CD4-positive, alpha-beta T cell (primary cell): ENCODE measurements at regions not wholly inside any gene's neighbourhood (a gene's known extent, or its start where the extent isn't known, plus 50 kb on each side); places are given as distances from the start of the nearest gene placed in this dataset.

Experiments used
- ATAC-seq: fragments of 200-7000 bp; cut with Tn5 transposase; one replicate; pipeline ENCODE4 v1.10.0; 2022; ENCODE audit warnings: mild to moderate bottlenecking; ENCODE audit not compliant: poor library complexity
- CTCF ChIA-PET: fragments of 350-600 bp; sonication (Branson Sonifier 250); formaldehyde crosslinking; loops from one replicate; lab custom pipeline; 2021; ENCODE audit warnings: antibody characterized with exemption, inconsistent platforms; lab: Charles Lee
- POLR2A ChIA-PET: fragments of 350-600 bp; sonication (Branson Sonifier 250); formaldehyde crosslinking; loops from one replicate; lab custom pipeline; 2021; ENCODE audit warnings: antibody characterized with exemption, inconsistent platforms; lab: Charles Lee
- DNase-seq, 14 experiments: peaks; one replicate each; pipeline ENCODE4 v3.0.0-alpha.2; 2013 to 2020; ENCODE audit warnings: mixed read lengths in 2 of 14
- H3K27ac ChIP-seq, 2 donors: one replicate each; pipeline versions ENCODE4 v1.5.1 to v1.7.0; 2013; ENCODE audit warnings: low read length in 2 of 2, low read depth in 1 of 2, mild to moderate bottlenecking in 1 of 2
- H3K27me3 ChIP-seq, 2 experiments: 1 replicate in 1 of 2; 2 replicates in 1 of 2; pipeline versions ENCODE4 v1.6.1 to v1.7.0; 2013; ENCODE audit warnings: low read length in 2 of 2, control low read depth in 1 of 2, mild to moderate bottlenecking in 1 of 2, moderate library complexity in 1 of 2; ENCODE audit not compliant: insufficient read depth in 2 of 2, control insufficient read depth in 1 of 2
- H3K36me3 ChIP-seq: one replicate; pipeline ENCODE4 v1.6.1; 2013; ENCODE audit warnings: low read length, control low read depth; ENCODE audit not compliant: insufficient read depth
- H3K4me1 ChIP-seq: one replicate; pipeline ENCODE4 v1.6.1; 2013; ENCODE audit warnings: low read length, control low read depth; ENCODE audit not compliant: insufficient read depth
- H3K4me3 ChIP-seq: one replicate; pipeline ENCODE4 v1.5.1; 2013; ENCODE audit warnings: mild to moderate bottlenecking, low read length, moderate library complexity
- H3K9me3 ChIP-seq, 2 experiments: 1 replicate in 1 of 2; 2 replicates in 1 of 2; pipeline versions ENCODE4 v1.6.1 to v1.7.0; 2013; ENCODE audit warnings: low read length in 2 of 2, mild to moderate bottlenecking in 2 of 2, control low read depth in 1 of 2, moderate library complexity in 1 of 2; ENCODE audit not compliant: control insufficient read depth in 1 of 2, insufficient read depth in 1 of 2
- H3K27ac Mint-ChIP-seq: one replicate; pipeline ENCODE4 v1.8.0; 2020; ENCODE audit warnings: mixed read lengths
- H3K27me3 Mint-ChIP-seq: one replicate; pipeline ENCODE4 v1.8.0; 2021; ENCODE audit warnings: mixed read lengths
- H3K36me3 Mint-ChIP-seq: one replicate; pipeline ENCODE4 v1.8.0; 2021; ENCODE audit warnings: low read depth, mixed read lengths
- H3K4me1 Mint-ChIP-seq: one replicate; pipeline ENCODE4 v1.8.0; 2021; ENCODE audit warnings: low read depth, mixed read lengths
- H3K4me3 Mint-ChIP-seq: one replicate; pipeline ENCODE4 v1.8.0; 2020; ENCODE audit warnings: mild to moderate bottlenecking, mixed read lengths
- H3K9me3 Mint-ChIP-seq: one replicate; pipeline ENCODE4 v1.8.0; 2020; ENCODE audit warnings: mixed read lengths
- intact Hi-C, 2 experiments: fragments of 100-400 bp; cut with DNase I in 1 of 2; cut with micrococcal nuclease in 1 of 2; formaldehyde crosslinking; loops; one replicate each; pipeline versions ENCODE4 v1.15.1 to v1.9.0; 2023 to 2025; cut with DNase I, micrococcal nuclease
- TF ChIP-seq, protein P1 (sequence below): fragments of 200-600 bp; IDR thresholded peaks from one replicate; pipeline ENCODE4 v1.8.0; 2022; ENCODE audit warnings: antibody characterized with exemption, mild to moderate bottlenecking

DNA sequence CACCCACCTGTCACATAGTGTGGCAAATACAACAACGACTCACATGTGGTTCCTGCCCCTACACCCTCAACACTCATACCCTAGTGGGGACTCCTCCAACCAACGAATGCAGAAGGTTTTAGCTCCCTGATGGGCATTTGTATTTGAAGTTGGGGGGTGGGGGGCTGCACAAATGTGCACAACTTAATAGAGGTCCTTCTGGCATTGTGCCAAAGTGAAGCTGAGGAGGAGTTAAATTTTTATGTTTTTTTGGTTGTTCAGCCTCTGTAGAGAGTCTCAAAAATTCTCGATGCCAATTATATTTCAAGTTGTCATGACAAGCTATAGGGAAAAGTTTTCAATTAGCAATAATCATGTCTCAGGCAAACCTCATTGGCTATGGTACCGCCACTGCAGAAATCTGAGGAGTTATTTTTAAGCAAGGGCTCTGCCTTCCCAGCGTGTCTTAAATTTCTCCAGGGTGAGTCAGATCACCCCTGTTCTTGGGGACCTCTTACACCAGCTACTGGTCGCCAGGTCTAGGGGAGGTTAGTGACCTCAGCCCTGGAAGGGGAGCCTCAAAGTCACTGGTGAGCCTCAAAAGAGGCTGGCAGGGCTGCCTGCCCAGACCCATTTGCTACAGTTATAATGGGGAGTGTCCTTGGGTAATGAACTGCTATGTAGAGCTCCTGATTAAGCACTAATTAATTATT is 102.7 kb upstream of the TAF1B start:
- H3K27ac ChIP-seq: no peak overlapping the region
- ChIA-PET POLR2A (interaction anchor here (0.7 to 0.9 kb wide), 3 partner anchors 11 to 185 kb away, joined by 3 read pairs; partner anchors contain the start of gene ADAM17), CTCF (no interaction called here)
- no peaks in the 10 kb centered on the region for H3K36me3 Mint-ChIP-seq
- H3K27me3 ChIP-seq: no peaks in the 10 kb centered on the region
- H3K4me3 ChIP-seq: no peak overlapping the region
- no peaks in the 10 kb centered on the region for H3K9me3 ChIP-seq
- H3K9me3 Mint-ChIP-seq: peaks cover 3% of the 10 kb centered on the region
- no peak for ATAC-seq
- intact Hi-C loops: no loop called here
- H3K36me3 ChIP-seq: no peaks in the 10 kb centered on the region
- H3K27ac Mint-ChIP-seq: peak overlapping the region; percentile 48
- peak overlapping the region; percentile 18 for H3K4me3 Mint-ChIP-seq
- H3K4me1 Mint-ChIP-seq: peaks cover 41% of the 10 kb centered on the region
- TF ChIP-seq, protein P1, sequence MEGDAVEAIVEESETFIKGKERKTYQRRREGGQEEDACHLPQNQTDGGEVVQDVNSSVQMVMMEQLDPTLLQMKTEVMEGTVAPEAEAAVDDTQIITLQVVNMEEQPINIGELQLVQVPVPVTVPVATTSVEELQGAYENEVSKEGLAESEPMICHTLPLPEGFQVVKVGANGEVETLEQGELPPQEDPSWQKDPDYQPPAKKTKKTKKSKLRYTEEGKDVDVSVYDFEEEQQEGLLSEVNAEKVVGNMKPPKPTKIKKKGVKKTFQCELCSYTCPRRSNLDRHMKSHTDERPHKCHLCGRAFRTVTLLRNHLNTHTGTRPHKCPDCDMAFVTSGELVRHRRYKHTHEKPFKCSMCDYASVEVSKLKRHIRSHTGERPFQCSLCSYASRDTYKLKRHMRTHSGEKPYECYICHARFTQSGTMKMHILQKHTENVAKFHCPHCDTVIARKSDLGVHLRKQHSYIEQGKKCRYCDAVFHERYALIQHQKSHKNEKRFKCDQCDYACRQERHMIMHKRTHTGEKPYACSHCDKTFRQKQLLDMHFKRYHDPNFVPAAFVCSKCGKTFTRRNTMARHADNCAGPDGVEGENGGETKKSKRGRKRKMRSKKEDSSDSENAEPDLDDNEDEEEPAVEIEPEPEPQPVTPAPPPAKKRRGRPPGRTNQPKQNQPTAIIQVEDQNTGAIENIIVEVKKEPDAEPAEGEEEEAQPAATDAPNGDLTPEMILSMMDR: no peak
- DNase-seq: no peak
- H3K27me3 Mint-ChIP-seq: no peaks in the 10 kb centered on the region
- peaks cover 39% of the 10 kb centered on the region for H3K4me1 ChIP-seq

DNA sequence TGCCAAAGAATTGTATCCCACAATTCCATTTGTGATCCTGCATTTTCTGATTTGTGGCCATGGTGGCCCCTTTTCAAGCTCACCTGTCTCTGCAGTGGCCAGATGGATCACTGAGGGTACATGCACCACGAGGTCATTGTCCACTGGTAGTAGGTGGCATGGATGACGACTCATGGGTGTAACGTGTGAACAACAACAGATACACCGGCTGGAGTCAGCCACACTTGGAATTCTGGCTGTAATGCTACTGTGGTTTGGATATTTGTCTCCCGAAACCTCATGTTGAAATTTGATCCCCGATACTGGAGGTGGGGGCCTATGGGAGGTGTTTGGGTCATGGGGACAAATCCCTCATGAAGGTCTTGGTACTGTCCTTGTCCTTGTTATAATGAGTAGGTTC is 102.2 kb upstream of the TAF1B start:
- no peak for ATAC-seq
- Mint-ChIP-seq H3K9me3 (peaks cover 3% of the 10 kb centered on the region), H3K4me3 (peak overlapping the region; percentile 21), H3K4me1 (peaks cover 35% of the 10 kb centered on the region), H3K27ac (peak overlapping the region; percentile 48), H3K27me3 (no peaks in the 10 kb centered on the region), H3K36me3 (no peaks in the 10 kb centered on the region)
- no peak overlapping the region for H3K27ac ChIP-seq
- CTCF ChIA-PET: no interaction called here
- POLR2A ChIA-PET: interaction anchor here (0.9 kb wide), 1 partner anchor 11 kb away, joined by 3 read pairs; no protein-coding TSS in a partner anchor
- peaks cover 33% of the 10 kb centered on the region for H3K4me1 ChIP-seq
- no peaks in the 10 kb centered on the region for H3K36me3 ChIP-seq
- TF ChIP-seq, protein P1: no peak
- H3K4me3 ChIP-seq: no peak overlapping the region
- DNase-seq: no peak
- intact Hi-C loops: no loop called here
- no peaks in the 10 kb centered on the region for H3K9me3 ChIP-seq
- H3K27me3 ChIP-seq: no peaks in the 10 kb centered on the region

DNA sequence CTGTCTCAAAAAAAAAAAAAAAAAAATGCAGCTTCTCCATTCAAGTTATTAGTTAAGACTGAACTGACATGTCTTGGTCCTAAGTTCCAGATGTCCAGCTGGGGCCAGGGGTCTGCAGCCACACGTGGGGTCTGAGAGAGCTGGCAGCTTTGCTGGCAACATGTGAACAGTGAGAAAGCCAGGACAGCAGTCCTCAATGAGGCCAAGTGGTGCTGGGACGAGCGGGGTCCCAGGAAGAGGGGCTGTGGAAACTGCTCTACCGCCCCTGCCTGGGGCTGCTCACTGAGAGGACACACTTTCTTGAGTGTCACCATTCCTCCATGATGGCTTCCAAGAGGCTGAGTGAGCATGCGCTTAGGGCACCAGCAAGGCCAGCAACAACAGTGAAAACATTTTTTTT is 100.7 kb upstream of the TAF1B start:
- DNase-seq: no peak
- ATAC-seq: no peak
- Mint-ChIP-seq H3K27me3 (no peaks in the 10 kb centered on the region), H3K36me3 (no peaks in the 10 kb centered on the region), H3K27ac (no peak overlapping the region), H3K4me3 (no peak overlapping the region), H3K9me3 (peaks cover 3% of the 10 kb centered on the region), H3K4me1 (peaks cover 21% of the 10 kb centered on the region)
- Histone ChIP-seq H3K36me3 (no peaks in the 10 kb centered on the region), H3K27me3 (no peaks in the 10 kb centered on the region), H3K9me3 (no peaks in the 10 kb centered on the region), H3K27ac (no peak overlapping the region), H3K4me3 (no peak overlapping the region), H3K4me1 (peaks cover 21% of the 10 kb centered on the region)
- TF ChIP-seq, protein P1: no peak
- intact Hi-C loops: no loop called here
- ChIA-PET POLR2A (no interaction called here), CTCF (no interaction called here)
